Motor neuron (in vitro differentiated cells): ENCODE measurements at regions not wholly inside any gene's neighbourhood (a gene's known extent, or its start where the extent isn't known, plus 50 kb on each side); places are given as distances from the start of the nearest gene placed in this dataset.

Source experiments
- ATAC-seq, 8 experiments: fragments of 200-7000 bp; cut with Tn5 transposase; replicated peaks in 6 of 8; 2 replicates each; pipeline ENCODE4 v1.8.0; 2021; ENCODE audit warnings: mild to moderate bottlenecking in 8 of 8, moderate library complexity in 8 of 8
- H3K27ac ChIP-seq, 2 donors: fragments of 250-450 bp; sonication (Bioruptor Pico); 2 replicates each; pipeline ENCODE4 v1.9.0; 2021; ENCODE audit warnings: antibody characterized with exemption in 2 of 2, mild to moderate bottlenecking in 2 of 2, moderate library complexity in 1 of 2
- H3K4me1 ChIP-seq, 2 donors: fragments of 250-450 bp; sonication (Bioruptor Pico); replicated peaks in 1 of 2; 2 replicates each; pipeline ENCODE4 v1.6.1; 2021; ENCODE audit warnings: antibody characterized with exemption in 2 of 2, mild to moderate bottlenecking in 2 of 2, moderate library complexity in 1 of 2
- H3K4me3 ChIP-seq, 5 donors: fragments of 250-450 bp; sonication (Bioruptor Pico); 2 replicates each; pipeline ENCODE4 v1.9.0; 2021; ENCODE audit warnings: antibody characterized with exemption in 5 of 5, mild to moderate bottlenecking in 5 of 5, moderate library complexity in 4 of 5
- WGBS, 10 experiments: fragments of 450-650 bp; shearing (Covaris generic); methylation state at CpG; one replicate each; pipeline ENCODE4 v1.0.0; 2022; 5-methylcytosine and 5-hydroxymethylcytosine counted together
- in situ Hi-C, 9 experiments: fragments of 400-800 bp; cut with MboI; loops; one replicate each; pipeline ENCODE4 v1.15.0; 2021; ENCODE audit warnings: low sequenced_read_pairs in 9 of 9, low pct_unique_long_range_greater_than_20kb in 2 of 9; ENCODE audit not compliant: unreplicated experiment in 9 of 9

- WGBS, 10 experiments = 0 to 60% (median 21%) methylated on average over 1 of the region's 1 CpG; no CpG with 5 or more reads in 4 of the 10 experiments
- H3K27ac ChIP-seq = no peak overlapping the region
- H3K4me3 ChIP-seq = no peak overlapping the region
- H3K4me1 ChIP-seq = no peaks in the 10 kb centered on the region
- in situ Hi-C loops = no loop called here
- ATAC-seq = peak in 1 of 8 experiments; percentile 51
These were observed 50.8 kb upstream of the GNPDA2 start for GRCh38 chr4:44777115-44777514.
